ENCODE measurements at regions not wholly inside any gene's neighbourhood (a gene's known extent, or its start where the extent isn't known, plus 50 kb on each side); places are given as distances from the start of the nearest gene placed in this dataset.

DNA sequence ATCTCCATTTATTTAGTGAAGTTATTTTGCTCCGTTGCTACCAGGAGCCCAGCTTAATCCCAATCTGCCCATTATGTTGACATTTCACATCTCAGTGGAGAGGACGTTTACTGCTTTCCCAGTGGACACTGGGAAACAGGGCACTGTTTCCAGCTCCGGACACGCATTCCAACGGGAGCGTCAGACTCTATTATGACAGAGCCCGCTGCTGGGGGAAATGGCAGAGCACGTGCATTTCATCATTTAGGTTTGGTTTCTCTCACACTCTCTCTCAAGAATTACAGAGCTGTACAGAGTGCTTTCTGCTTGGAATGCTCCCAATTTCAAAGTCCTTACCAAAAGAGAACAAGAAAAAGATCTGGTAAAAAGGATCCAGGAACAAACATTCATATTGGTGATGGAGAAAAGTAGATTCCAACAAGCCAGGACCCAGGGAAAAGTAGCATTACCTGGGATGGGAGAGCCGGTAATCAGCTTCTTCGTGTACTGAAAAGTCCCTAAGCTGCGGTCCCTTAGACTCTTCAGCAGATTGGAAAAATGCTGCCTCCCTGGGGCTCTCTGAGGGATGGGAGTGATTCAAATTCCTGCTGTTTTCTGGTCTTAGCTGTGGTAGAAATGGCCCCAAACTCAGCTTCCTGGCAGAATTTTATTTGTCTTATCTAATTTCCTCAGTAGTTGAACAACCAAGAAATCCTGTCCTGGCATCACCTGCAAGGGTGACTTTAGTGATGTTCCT is 136.0 kb upstream of the THBS1 start:
- DNase-seq, result no peak

GRCh38 chr15:39445931-39446330 is 134.9 kb upstream of the THBS1 start:
- DNase-seq, result no peak

DNA sequence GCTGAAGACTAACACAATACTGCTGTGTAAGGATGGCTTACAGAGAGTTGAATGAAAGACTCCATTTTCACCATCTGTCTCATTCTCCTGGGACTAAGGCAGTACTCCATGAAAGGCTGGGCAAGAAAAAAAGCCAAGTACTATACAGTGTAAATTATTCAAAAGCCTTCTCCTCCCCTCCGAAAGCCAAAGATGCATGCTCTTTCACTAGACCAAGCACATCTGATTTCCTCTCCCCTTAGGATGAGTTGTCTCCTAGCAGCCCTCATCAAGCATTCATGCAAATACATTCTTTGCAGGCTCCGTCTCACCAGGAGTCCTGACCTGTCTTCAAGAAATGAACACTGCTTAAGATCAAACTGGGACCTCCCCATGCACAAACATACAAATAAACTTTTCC is 133.5 kb upstream of the THBS1 start:
- no peak for DNase-seq

- DNase-seq, result no peak
These were observed 133.0 kb upstream of the THBS1 start for GRCh38 chr15:39447881-39448280.

DNA sequence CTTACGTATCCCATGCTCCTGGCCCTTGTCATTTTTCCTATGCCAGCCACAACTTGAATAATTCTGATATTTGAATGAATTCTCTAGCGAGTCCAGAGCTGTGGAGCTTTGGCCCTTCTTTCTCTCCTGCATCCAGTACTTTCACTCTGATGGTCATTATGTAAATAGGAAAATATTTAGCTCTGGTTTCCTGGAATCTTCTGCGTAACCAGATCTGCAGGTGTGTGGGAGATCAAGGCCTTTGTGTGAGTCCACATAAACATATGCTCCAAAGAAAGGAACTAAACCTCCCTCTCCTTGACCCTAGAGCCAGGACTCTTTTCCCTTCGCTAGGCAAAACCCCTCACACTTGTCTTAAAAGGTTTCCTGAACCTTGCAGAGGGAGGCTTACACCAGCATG is 132.5 kb upstream of the THBS1 start:
- no peak for DNase-seq

- DNase-seq, result no peak
These were observed 129.7 kb upstream of the THBS1 start for GRCh38 chr15:39451121-39451688.

- no peak for DNase-seq
These were observed 129.0 kb upstream of the THBS1 start for GRCh38 chr15:39451871-39452270.

GRCh38 chr15:39453620-39454019 is 127.3 kb upstream of the THBS1 start:
- no peak for DNase-seq

DNA sequence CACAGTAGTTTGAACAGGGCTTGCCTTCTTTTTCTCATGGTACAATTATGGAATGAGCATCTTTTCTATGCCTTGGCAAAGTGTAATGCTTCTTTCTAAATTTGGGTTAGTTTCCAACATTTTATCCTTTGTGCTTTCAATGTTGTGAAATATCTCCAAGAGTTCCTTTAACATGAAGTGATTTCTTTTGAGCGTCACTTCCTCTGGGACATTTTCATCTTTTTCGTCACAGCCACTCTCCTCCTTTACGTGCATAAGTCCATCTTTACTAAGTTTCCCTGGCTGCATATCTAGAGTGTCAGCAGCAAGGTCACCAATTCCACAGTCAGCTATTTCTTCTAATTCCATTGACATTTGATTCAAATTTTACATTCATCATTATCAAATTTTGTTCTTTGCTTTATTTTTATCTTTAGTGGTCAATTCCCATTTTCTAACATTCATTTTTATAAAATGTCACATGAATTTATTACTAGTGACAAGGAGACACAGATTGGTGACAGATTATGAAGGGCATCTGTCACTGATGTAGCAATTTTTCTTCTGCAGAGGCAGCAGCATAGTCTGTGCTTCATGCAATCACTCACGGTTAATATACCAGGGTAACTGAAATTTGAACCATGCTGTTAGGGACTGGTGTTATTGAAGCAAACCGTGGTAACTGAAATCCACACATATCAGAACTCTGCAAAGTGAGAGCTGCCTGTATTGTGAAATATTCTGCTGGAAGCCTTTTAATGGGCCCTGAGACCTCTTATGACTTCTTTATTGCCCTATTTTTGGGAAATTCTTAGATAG is 126.5 kb upstream of the THBS1 start:
- no peak for DNase-seq

- DNase-seq, result no peak
These were observed 125.3 kb upstream of the THBS1 start for GRCh38 chr15:39455471-39455991.

- no peak for DNase-seq
These were observed 124.7 kb upstream of the THBS1 start for GRCh38 chr15:39456159-39456558.

DNA sequence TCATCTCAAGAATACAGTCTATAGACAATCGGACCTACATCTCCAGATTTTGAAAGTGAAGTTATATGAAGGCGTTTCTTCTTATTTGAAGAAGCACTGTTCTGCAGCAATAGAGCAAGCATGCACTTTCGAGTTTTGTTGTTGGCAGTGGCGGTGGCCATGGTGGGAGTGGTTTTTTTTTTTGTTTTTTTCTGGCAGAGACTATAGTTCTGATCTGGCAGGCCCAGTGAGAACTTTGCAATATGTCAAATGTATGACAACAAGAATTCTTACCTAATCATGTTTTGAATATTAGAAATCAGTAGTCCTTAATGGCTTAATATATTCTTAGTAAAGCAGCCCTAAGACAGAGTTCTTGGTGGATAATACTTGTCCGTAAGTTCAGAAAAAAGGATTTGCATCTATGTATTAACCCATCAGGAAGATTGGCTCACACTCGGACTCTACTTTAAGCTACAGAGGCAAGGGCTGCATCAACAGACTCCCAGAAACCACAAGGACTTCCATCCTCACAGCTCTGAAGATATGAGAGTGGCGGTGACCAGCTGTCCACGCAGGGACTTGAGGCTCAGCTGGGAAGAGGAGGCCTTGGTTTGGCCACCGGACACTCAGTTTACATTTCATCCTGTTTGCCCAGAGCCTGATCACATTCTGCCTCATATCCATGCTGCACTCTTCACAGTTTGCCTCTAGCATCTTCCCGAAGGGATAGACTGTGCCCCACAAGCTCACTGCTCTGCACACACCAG is 124.1 kb upstream of the THBS1 start:
- DNase-seq, result no peak

DNA sequence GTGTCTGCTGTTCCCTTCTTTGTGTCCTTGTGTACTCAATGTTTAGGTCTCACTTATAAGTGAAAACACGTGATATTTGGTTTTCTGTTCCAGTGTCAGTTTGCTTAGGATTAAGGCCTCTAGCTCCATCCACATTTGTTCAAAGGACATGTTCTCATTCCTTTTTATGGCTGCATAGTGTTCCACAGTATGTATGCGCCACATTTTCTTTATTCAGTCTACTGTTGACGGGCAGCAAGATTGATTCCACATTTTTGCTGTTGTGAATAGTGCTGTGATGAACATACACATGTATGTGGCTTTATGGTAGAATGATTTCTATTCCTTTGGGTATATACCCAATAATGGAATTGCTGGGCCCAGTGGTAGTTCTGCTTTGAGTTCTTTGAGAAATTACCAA is 122.7 kb upstream of the THBS1 start:
- no peak for DNase-seq

DNA sequence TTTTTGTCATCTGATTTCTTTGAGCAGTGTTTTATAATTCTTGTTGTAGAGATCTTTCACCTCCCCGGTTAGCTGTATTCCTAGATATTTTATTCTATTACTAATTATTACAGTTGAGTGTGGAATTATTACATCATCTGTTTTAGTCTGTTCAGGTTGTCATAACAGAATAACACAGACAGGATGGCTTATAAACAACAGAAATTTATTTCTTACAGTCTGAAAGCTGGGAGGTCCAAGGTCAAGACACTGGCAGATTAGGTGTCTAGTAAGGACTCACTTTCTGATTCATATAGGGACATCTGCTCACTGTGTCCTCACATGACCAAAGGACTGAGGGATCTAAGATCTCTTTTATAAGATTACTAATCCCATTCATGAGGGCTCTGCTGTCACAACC is 121.3 kb upstream of the THBS1 start:
- DNase-seq, result no peak

GRCh38 chr15:39460748-39461147 is 120.1 kb upstream of the THBS1 start:
- no peak for DNase-seq

GRCh38 chr15:39461536-39462130 is 119.2 kb upstream of the THBS1 start:
- DNase-seq, result no peak

GRCh38 chr15:39462691-39463090 is 118.2 kb upstream of the THBS1 start:
- no peak for DNase-seq

- no peak for DNase-seq
These were observed 114.8 kb upstream of the THBS1 start for GRCh38 chr15:39465843-39466749.

- DNase-seq, result no peak
These were observed 114.2 kb upstream of the THBS1 start for GRCh38 chr15:39466750-39467105.

DNA sequence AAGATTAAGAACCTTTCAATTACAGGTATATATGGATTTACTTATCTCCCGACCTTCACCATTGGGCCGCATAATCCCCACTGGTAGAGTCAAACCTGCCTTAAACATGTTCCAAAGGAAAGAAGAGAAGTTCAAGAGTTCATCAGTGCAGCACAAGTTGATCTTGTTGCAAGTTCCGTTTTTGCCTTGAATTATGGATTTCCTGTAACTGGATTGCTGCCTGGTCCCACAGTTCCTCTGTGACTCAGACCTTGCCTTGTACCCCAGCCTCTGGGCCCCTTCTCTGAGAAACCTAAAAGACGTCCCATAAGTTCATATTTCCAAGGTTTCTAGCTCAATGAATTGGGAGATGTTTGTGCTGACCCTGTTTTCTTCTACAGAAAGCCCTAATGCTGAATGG is 112.5 kb upstream of the THBS1 start:
- no peak for DNase-seq

DNA sequence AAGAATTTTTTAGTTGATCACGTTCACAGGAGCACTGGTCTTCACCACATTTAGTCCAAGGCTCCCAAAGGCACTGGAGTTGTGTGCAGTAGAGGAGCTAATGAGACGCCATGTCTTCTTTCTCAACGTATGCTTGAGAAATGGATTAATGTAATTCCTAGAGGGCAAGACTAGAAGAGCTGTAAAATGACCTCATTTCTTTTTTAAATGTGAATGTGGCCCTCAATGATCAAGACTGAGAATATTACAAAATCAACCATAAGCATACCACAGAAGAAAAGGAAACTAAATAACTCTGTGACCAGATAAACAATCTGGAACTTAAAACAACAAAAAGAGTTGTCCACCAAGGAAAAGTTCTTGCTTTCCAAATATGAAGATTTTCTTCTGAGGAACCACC is 112.1 kb upstream of the THBS1 start:
- DNase-seq, result no peak

Data from NCI-H1048 (cell line).